ENCODE measurements at regions not wholly inside any gene's neighbourhood (a gene's known extent, or its start where the extent isn't known, plus 50 kb on each side); places are given as distances from the start of the nearest gene placed in this dataset.

- TF ChIP-seq CTCF (IDR thresholded peaks at IDR 0.05; ENCODE audit: insufficient read depth, missing control alignments), result no peak
- DNase-seq (ENCODE audit: insufficient read length, low spot score), result no peak
- no peak for FAIRE-seq
Measured at GRCh38 chr5:135667673-135668072, 88.9 kb upstream of the CXCL14 start.

GRCh38 chr5:135667204-135667603, 88.4 kb upstream of the CXCL14 start:
- FAIRE-seq (no peak), DNase-seq (ENCODE audit: insufficient read length, low spot score) (no peak)
- no peak for TF ChIP-seq CTCF (IDR thresholded peaks at IDR 0.05; ENCODE audit: insufficient read depth, missing control alignments)

- TF ChIP-seq CTCF (IDR thresholded peaks at IDR 0.05; ENCODE audit: insufficient read depth, missing control alignments), result no peak
- no peak for DNase-seq (ENCODE audit: insufficient read length, low spot score)
- FAIRE-seq, result no peak
Measured at GRCh38 chr5:135662683-135663082, 83.9 kb upstream of the CXCL14 start.

GRCh38 chr5:135662061-135662481, 83.3 kb upstream of the CXCL14 start:
- FAIRE-seq (no peak), DNase-seq (ENCODE audit: insufficient read length, low spot score) (no peak)
- no peak for TF ChIP-seq CTCF (IDR thresholded peaks at IDR 0.05; ENCODE audit: insufficient read depth, missing control alignments)

GRCh38 chr5:135660826-135661575, 82.2 kb upstream of the CXCL14 start:
- DNase-seq (ENCODE audit: insufficient read length, low spot score), result no peak
- no peak for FAIRE-seq
- TF ChIP-seq CTCF (IDR thresholded peaks at IDR 0.05; ENCODE audit: insufficient read depth, missing control alignments), result no peak

GRCh38 chr5:135657536-135658305, 78.9 kb upstream of the CXCL14 start:
- FAIRE-seq, result no peak

More at GRCh38 chr5:135657536-135658305, 78.9 kb upstream of the CXCL14 start:
- no peak for TF ChIP-seq CTCF (IDR thresholded peaks at IDR 0.05; ENCODE audit: insufficient read depth, missing control alignments)
- DNase-seq (ENCODE audit: insufficient read length, low spot score), result no peak

All from D721Med (cell line).